ENCODE measurements at regions not wholly inside any gene's neighbourhood (a gene's known extent, or its start where the extent isn't known, plus 50 kb on each side); places are given as distances from the start of the nearest gene placed in this dataset.

GRCh38 chr9:89775641-89776040 lies 170.8 kb downstream of the GADD45G start:
- Histone ChIP-seq H3K36me3 (ENCODE audit: insufficient read depth, low read length) (no peaks in the 10 kb centered on the region), H3K9me3 (ENCODE audit: control insufficient read depth in 1 of 2, insufficient read depth in 1 of 2, low read length in 2 of 2) (no peaks in the 10 kb centered on the region), H3K27ac (ENCODE audit: low read depth in 1 of 2, low read length in 2 of 2) (no peak overlapping the region), H3K27me3 (ENCODE audit: control insufficient read depth in 1 of 2, insufficient read depth in 2 of 2, low read length in 2 of 2) (no peaks in the 10 kb centered on the region), H3K4me1 (ENCODE audit: insufficient read depth, low read length) (peaks cover 2% of the 10 kb centered on the region), H3K4me3 (ENCODE audit: low read length) (no peak overlapping the region)
- TF ChIP-seq, protein P1, sequence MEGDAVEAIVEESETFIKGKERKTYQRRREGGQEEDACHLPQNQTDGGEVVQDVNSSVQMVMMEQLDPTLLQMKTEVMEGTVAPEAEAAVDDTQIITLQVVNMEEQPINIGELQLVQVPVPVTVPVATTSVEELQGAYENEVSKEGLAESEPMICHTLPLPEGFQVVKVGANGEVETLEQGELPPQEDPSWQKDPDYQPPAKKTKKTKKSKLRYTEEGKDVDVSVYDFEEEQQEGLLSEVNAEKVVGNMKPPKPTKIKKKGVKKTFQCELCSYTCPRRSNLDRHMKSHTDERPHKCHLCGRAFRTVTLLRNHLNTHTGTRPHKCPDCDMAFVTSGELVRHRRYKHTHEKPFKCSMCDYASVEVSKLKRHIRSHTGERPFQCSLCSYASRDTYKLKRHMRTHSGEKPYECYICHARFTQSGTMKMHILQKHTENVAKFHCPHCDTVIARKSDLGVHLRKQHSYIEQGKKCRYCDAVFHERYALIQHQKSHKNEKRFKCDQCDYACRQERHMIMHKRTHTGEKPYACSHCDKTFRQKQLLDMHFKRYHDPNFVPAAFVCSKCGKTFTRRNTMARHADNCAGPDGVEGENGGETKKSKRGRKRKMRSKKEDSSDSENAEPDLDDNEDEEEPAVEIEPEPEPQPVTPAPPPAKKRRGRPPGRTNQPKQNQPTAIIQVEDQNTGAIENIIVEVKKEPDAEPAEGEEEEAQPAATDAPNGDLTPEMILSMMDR (IDR thresholded peaks at IDR 0.05) = no peak
- CTCF ChIA-PET = interaction anchor here (0.5 kb wide), 1 partner anchor 14 kb away, joined by 3 read pairs; no protein-coding TSS in a partner anchor
- intact Hi-C loops (cut with DNase I, micrococcal nuclease) = no loop called here
- DNase-seq (no peak), ATAC-seq (ENCODE audit: poor library complexity) (no peak)
- POLR2A ChIA-PET = no interaction called here
- no peak overlapping the region for H3K27ac Mint-ChIP-seq
- no peaks in the 10 kb centered on the region for H3K4me1 Mint-ChIP-seq (ENCODE audit: low read depth)
- H3K9me3 Mint-ChIP-seq = no peaks in the 10 kb centered on the region
- no peaks in the 10 kb centered on the region for H3K27me3 Mint-ChIP-seq
- H3K36me3 Mint-ChIP-seq (ENCODE audit: low read depth) = no peaks in the 10 kb centered on the region
- no peak overlapping the region for H3K4me3 Mint-ChIP-seq

GRCh38 chr9:89776795-89777525 lies 172.1 kb downstream of the GADD45G start:
- TF ChIP-seq, protein P1 (IDR thresholded peaks at IDR 0.05) = no peak
- no peak overlapping the region for H3K4me3 ChIP-seq (ENCODE audit: low read length)
- ChIA-PET CTCF (no interaction called here), POLR2A (no interaction called here)
- Mint-ChIP-seq H3K4me3 (no peak overlapping the region), H3K36me3 (ENCODE audit: low read depth) (no peaks in the 10 kb centered on the region), H3K9me3 (no peaks in the 10 kb centered on the region), H3K27me3 (no peaks in the 10 kb centered on the region), H3K4me1 (ENCODE audit: low read depth) (no peaks in the 10 kb centered on the region), H3K27ac (no peak overlapping the region)
- no peaks in the 10 kb centered on the region for H3K4me1 ChIP-seq (ENCODE audit: insufficient read depth, low read length)
- intact Hi-C loops (cut with DNase I, micrococcal nuclease) = no loop called here
- no peak for ATAC-seq (ENCODE audit: poor library complexity)
- no peaks in the 10 kb centered on the region for H3K9me3 ChIP-seq (ENCODE audit: control insufficient read depth in 1 of 2, insufficient read depth in 1 of 2, low read length in 2 of 2)
- no peak for DNase-seq
- H3K27ac ChIP-seq (ENCODE audit: low read depth in 1 of 2, low read length in 2 of 2) = no peak overlapping the region
- H3K27me3 ChIP-seq (ENCODE audit: control insufficient read depth in 1 of 2, insufficient read depth in 2 of 2, low read length in 2 of 2) = no peaks in the 10 kb centered on the region
- no peaks in the 10 kb centered on the region for H3K36me3 ChIP-seq (ENCODE audit: insufficient read depth, low read length)

GRCh38 chr9:89777544-89777943 lies 172.7 kb downstream of the GADD45G start:
- intact Hi-C loops (cut with DNase I, micrococcal nuclease) = no loop called here

More at GRCh38 chr9:89777544-89777943, 172.7 kb downstream of the GADD45G start:
- H3K27me3 ChIP-seq (ENCODE audit: control insufficient read depth in 1 of 2, insufficient read depth in 2 of 2, low read length in 2 of 2) = no peaks in the 10 kb centered on the region
- no peaks in the 10 kb centered on the region for H3K9me3 Mint-ChIP-seq
- DNase-seq (no peak), ATAC-seq (ENCODE audit: poor library complexity) (no peak)
- H3K4me3 Mint-ChIP-seq = no peak overlapping the region
- H3K27me3 Mint-ChIP-seq = no peaks in the 10 kb centered on the region
- no peaks in the 10 kb centered on the region for H3K9me3 ChIP-seq (ENCODE audit: control insufficient read depth in 1 of 2, insufficient read depth in 1 of 2, low read length in 2 of 2)
- TF ChIP-seq, protein P1 (IDR thresholded peaks at IDR 0.05) = no peak
- H3K4me3 ChIP-seq (ENCODE audit: low read length) = no peak overlapping the region
- no peaks in the 10 kb centered on the region for H3K4me1 ChIP-seq (ENCODE audit: insufficient read depth, low read length)
- no peak overlapping the region for H3K27ac Mint-ChIP-seq
- no peak overlapping the region for H3K27ac ChIP-seq (ENCODE audit: low read depth in 1 of 2, low read length in 2 of 2)
- no peaks in the 10 kb centered on the region for H3K4me1 Mint-ChIP-seq (ENCODE audit: low read depth)
- H3K36me3 Mint-ChIP-seq (ENCODE audit: low read depth) = no peaks in the 10 kb centered on the region
- POLR2A ChIA-PET = no interaction called here
- CTCF ChIA-PET = no interaction called here
- no peaks in the 10 kb centered on the region for H3K36me3 ChIP-seq (ENCODE audit: insufficient read depth, low read length)

Measured in CD4-positive, alpha-beta T cell (primary cell).